ENCODE measurements at regions not wholly inside any gene's neighbourhood (a gene's known extent, or its start where the extent isn't known, plus 50 kb on each side); places are given as distances from the start of the nearest gene placed in this dataset.

DNA sequence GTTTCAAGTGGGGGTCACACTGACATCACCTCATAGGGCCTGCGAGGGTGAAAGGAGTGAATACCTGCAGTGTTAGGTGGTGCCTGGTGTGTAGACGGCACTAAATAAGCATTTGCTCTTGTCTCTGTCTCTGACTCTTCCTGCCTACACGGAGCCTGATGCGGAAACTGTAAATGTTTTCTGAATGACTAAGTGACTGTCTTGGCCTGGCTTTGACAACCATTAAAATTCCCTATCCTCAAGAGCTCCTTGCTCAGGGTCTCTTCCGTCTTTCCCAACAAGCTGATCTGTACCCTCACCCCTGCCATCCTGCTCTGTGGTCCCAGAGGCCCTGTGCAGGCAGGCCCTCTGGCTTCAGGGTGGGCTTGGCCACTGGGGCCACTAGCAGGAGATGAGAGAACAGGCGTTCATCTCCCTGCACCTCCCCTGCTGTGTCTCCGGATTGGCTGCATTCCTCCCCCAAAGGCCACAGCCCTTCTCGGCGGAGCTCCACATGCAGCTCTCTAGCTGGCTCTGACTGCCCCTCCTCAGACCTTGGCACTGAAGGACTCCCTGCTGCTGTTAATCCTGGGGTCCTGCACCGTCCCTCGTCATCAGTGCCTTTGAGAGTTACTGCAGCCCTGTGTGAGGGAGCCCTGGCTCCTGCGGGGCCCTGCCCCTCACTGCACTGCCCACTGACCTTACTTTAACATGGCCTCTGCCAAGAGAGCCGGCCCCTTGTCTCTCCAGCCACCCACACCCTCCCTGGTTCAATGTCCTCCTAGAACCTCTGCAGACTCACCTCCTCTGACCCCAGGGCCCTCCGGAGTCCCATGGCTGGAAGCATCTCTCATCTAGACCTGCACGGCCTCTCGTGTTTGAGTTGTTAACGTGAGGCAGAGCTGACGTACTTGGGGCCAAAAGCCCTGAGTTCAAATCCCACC is 211.1 kb downstream of the MATN1 start:
- ATAC-seq (peak; percentile 84), DNase-seq (ENCODE audit: low read depth in 1 of 2, low spot score in 1 of 2) (peak; percentile 21 to 54), FAIRE-seq (no peak)
- Histone ChIP-seq H3K27ac (peak overlapping the region; percentile 35 to 73; a peak in 5 of 6 replicates), H3K4me2 (peak overlapping the region; percentile 41), H3K9me3 (no peaks in the 10 kb centered on the region), H3K4me1 (peaks cover 13% of the 10 kb centered on the region), H3K4me3 (no peak overlapping the region)
- ChIA-PET CTCF (interaction anchor here (1.3 kb wide), 1 partner anchor 20 kb away, joined by 3 read pairs; no protein-coding TSS in a partner anchor), POLR2A (no interaction called here)
- 40% methylated on average over 9 of the region's 18 CpGs for WGBS (ENCODE audit: missing lambda C conversion rate)
- TF ChIP-seq JUN (IDR thresholded peaks at IDR 0.05) (no peak), GATA3 (IDR thresholded peaks at IDR 0.05; ENCODE audit: borderline replicate concordance) (no peak), EP300 (IDR thresholded peaks at IDR 0.05) (no peak), RFX5 (IDR thresholded peaks at IDR 0.05) (no peak), NR3C1 (IDR thresholded peaks at IDR 0.05) (no peak), SREBF2 (IDR thresholded peaks at IDR 0.05) (no peak), KDM1A (IDR thresholded peaks at IDR 0.05; ENCODE audit: low read depth) (no peak), POLR2AphosphoS2 (conservative IDR thresholded peaks at IDR 0.05; ENCODE audit: low read length) (no peak), MAZ (IDR thresholded peaks at IDR 0.05; ENCODE audit: borderline replicate concordance, low read depth, low read length) (no peak), POLR2A (IDR thresholded peaks at IDR 0.05; ENCODE audit: low read length) (no peak), FOXS1 (CRISPR knock-in tag; IDR thresholded peaks at IDR 0.05) (no peak), MYC (IDR thresholded peaks at IDR 0.05; ENCODE audit: borderline replicate concordance, low read length) (no peak), NFE2L2 (conservative IDR thresholded peaks at IDR 0.05; ENCODE audit: low read length) (no peak), EHMT2 (IDR thresholded peaks at IDR 0.05; ENCODE audit: low read depth) (no peak), ZNF302 (CRISPR knock-in tag; IDR thresholded peaks at IDR 0.05) (no peak), FOSB (CRISPR knock-in tag; IDR thresholded peaks at IDR 0.05) (no peak), CBX2 (IDR thresholded peaks at IDR 0.05; ENCODE audit: borderline replicate concordance, low read depth) (no peak), HEYL (CRISPR knock-in tag; IDR thresholded peaks at IDR 0.05) (no peak)

DNA sequence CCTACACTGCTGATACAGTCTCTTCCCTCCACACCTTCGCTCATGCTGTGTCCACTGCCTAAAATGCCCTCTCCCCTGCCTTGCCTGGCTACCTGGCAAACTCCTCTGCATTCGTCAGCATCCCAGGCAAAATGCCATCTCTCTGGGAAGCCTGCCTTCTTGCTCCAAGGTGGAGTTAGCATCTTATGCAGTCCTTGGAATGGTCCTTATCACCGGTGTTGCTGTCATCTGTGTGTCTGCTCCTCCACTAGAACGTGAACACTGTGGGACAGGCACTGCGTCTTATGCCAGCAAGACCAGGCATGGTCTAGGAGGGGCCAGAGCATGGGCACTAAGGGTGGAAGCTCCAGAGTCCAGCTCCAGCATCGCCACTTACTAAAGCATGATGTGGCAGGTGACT is 211.8 kb downstream of the MATN1 start:
- CTCF ChIA-PET: interaction anchor here (1.3 kb wide), 1 partner anchor 21 kb away, joined by 3 read pairs; no protein-coding TSS in a partner anchor
- Histone ChIP-seq H3K9me3 (no peaks in the 10 kb centered on the region), H3K4me3 (no peak overlapping the region), H3K27ac (peak overlapping the region in 1 of 2 experiments; percentile 60; a peak in 3 of 6 replicates), H3K4me1 (peaks cover 13% of the 10 kb centered on the region), H3K4me2 (peak overlapping the region; percentile 41; the same call in 1 of the 3 replicates)
- DNase-seq (ENCODE audit: low read depth in 1 of 2, low spot score in 1 of 2) (no peak), FAIRE-seq (no peak), ATAC-seq (peak; percentile 54 to 69; a peak in 4 of 6 replicates)
- POLR2A ChIA-PET: no interaction called here
- TF ChIP-seq JUN (IDR thresholded peaks at IDR 0.05) (no peak), ZNF302 (CRISPR knock-in tag; IDR thresholded peaks at IDR 0.05) (no peak), NR3C1 (IDR thresholded peaks at IDR 0.05) (no peak), GATA3 (IDR thresholded peaks at IDR 0.05; ENCODE audit: borderline replicate concordance) (no peak), POLR2AphosphoS2 (conservative IDR thresholded peaks at IDR 0.05; ENCODE audit: low read length) (no peak), MYC (IDR thresholded peaks at IDR 0.05; ENCODE audit: borderline replicate concordance, low read length) (no peak), HDAC2 (IDR thresholded peaks at IDR 0.05) (no peak), EHF (CRISPR knock-in tag; IDR thresholded peaks at IDR 0.05) (no peak), RFX5 (IDR thresholded peaks at IDR 0.05) (no peak), SREBF2 (IDR thresholded peaks at IDR 0.05) (no peak), CHD4 (IDR thresholded peaks at IDR 0.05; ENCODE audit: borderline replicate concordance) (no peak), SMC3 (IDR thresholded peaks at IDR 0.05) (no peak), NPAS2 (CRISPR knock-in tag; IDR thresholded peaks at IDR 0.05; ENCODE audit: borderline replicate concordance) (no peak), ZFP36 (IDR thresholded peaks at IDR 0.05; ENCODE audit: borderline replicate concordance, partially characterized antibody) (no peak)
- TF ChIP-seq, protein P1, sequence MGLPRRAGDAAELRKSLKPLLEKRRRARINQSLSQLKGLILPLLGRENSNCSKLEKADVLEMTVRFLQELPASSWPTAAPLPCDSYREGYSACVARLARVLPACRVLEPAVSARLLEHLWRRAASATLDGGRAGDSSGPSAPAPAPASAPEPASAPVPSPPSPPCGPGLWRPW (IDR thresholded peaks at IDR 0.05): no peak
- TF ChIP-seq, protein P2, sequence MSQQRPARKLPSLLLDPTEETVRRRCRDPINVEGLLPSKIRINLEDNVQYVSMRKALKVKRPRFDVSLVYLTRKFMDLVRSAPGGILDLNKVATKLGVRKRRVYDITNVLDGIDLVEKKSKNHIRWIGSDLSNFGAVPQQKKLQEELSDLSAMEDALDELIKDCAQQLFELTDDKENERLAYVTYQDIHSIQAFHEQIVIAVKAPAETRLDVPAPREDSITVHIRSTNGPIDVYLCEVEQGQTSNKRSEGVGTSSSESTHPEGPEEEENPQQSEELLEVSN (IDR thresholded peaks at IDR 0.05; ENCODE audit: borderline replicate concordance, low read depth): no peak
- TF ChIP-seq, protein P3, sequence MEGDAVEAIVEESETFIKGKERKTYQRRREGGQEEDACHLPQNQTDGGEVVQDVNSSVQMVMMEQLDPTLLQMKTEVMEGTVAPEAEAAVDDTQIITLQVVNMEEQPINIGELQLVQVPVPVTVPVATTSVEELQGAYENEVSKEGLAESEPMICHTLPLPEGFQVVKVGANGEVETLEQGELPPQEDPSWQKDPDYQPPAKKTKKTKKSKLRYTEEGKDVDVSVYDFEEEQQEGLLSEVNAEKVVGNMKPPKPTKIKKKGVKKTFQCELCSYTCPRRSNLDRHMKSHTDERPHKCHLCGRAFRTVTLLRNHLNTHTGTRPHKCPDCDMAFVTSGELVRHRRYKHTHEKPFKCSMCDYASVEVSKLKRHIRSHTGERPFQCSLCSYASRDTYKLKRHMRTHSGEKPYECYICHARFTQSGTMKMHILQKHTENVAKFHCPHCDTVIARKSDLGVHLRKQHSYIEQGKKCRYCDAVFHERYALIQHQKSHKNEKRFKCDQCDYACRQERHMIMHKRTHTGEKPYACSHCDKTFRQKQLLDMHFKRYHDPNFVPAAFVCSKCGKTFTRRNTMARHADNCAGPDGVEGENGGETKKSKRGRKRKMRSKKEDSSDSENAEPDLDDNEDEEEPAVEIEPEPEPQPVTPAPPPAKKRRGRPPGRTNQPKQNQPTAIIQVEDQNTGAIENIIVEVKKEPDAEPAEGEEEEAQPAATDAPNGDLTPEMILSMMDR (IDR thresholded peaks at IDR 0.05): no peak
- TF ChIP-seq, protein P4, sequence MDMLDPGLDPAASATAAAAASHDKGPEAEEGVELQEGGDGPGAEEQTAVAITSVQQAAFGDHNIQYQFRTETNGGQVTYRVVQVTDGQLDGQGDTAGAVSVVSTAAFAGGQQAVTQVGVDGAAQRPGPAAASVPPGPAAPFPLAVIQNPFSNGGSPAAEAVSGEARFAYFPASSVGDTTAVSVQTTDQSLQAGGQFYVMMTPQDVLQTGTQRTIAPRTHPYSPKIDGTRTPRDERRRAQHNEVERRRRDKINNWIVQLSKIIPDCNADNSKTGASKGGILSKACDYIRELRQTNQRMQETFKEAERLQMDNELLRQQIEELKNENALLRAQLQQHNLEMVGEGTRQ (IDR thresholded peaks at IDR 0.05): no peak
- TF ChIP-seq, protein P5, sequence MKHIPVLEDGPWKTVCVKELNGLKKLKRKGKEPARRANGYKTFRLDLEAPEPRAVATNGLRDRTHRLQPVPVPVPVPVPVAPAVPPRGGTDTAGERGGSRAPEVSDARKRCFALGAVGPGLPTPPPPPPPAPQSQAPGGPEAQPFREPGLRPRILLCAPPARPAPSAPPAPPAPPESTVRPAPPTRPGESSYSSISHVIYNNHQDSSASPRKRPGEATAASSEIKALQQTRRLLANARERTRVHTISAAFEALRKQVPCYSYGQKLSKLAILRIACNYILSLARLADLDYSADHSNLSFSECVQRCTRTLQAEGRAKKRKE (CRISPR knock-in tag; IDR thresholded peaks at IDR 0.05; ENCODE audit: low read depth): no peak
- 48% methylated on average over 3 of the region's 6 CpGs for WGBS (ENCODE audit: missing lambda C conversion rate)
